NB4 (cell line): ENCODE measurements at regions not wholly inside any gene's neighbourhood (a gene's known extent, or its start where the extent isn't known, plus 50 kb on each side); places are given as distances from the start of the nearest gene placed in this dataset.

Source experiments
- DNase-seq: peaks from one replicate; pipeline ENCODE4 v3.0.0; 2010; ENCODE audit warnings: low read depth
- H3K4me3 ChIP-seq: one replicate; pipeline ENCODE4 v1.5.1; 2011; ENCODE audit warnings: mild to moderate bottlenecking, low read depth, low read length, moderate library complexity
- CTCF ChIP-seq: IDR thresholded peaks from one replicate; pipeline ENCODE4 v1.5.1; 2012; ENCODE audit warnings: low read depth, low read length
- MAX ChIP-seq: IDR thresholded peaks from 2 replicates; pipeline ENCODE4 v1.6.1; 2011; ENCODE audit warnings: low read depth, low read length
- MYC ChIP-seq: IDR thresholded peaks from 2 replicates; pipeline ENCODE4 v1.6.1; 2011; ENCODE audit warnings: low read depth, low read length
- POLR2A ChIP-seq: IDR thresholded peaks from 2 replicates; pipeline ENCODE4 v1.6.1; 2011; ENCODE audit warnings: mild to moderate bottlenecking; ENCODE audit not compliant: insufficient read length; ENCODE audit errors: extremely low read depth

- TF ChIP-seq CTCF (no peak), MYC (no peak), POLR2A (no peak), MAX (no peak)
- no peak for DNase-seq
- H3K4me3 ChIP-seq = no peak overlapping the region
Observed at GRCh38 chr6:150698391-150698790, 98.7 kb downstream of the PLEKHG1 start.

GRCh38 chr6:150702675-150703074 is 103.0 kb downstream of the PLEKHG1 start:
- TF ChIP-seq MYC (no peak), CTCF (no peak), MAX (no peak), POLR2A (no peak)
- peak; percentile 37 for DNase-seq
- H3K4me3 ChIP-seq = no peak overlapping the region

GRCh38 chr6:150704447-150705192 is 104.9 kb downstream of the PLEKHG1 start:
- no peak for DNase-seq
- TF ChIP-seq MYC (no peak), MAX (no peak), CTCF (no peak), POLR2A (no peak)
- H3K4me3 ChIP-seq = no peak overlapping the region

GRCh38 chr6:150705392-150705791 is 105.7 kb downstream of the PLEKHG1 start:
- TF ChIP-seq CTCF (no peak), MYC (no peak), POLR2A (no peak), MAX (no peak)
- peak; percentile 23 for DNase-seq
- H3K4me3 ChIP-seq = no peak overlapping the region

GRCh38 chr6:150710236-150710635 is 110.6 kb downstream of the PLEKHG1 start:
- no peak for TF ChIP-seq CTCF
- no peak for TF ChIP-seq MAX
- TF ChIP-seq MYC = no peak
- TF ChIP-seq POLR2A = no peak
- DNase-seq = no peak
- H3K4me3 ChIP-seq = no peak overlapping the region

- no peak for TF ChIP-seq MAX
- TF ChIP-seq MYC = no peak
- no peak for TF ChIP-seq CTCF
- TF ChIP-seq POLR2A = no peak
- no peak overlapping the region for H3K4me3 ChIP-seq
Observed at GRCh38 chr6:150711061-150711460, 111.4 kb downstream of the PLEKHG1 start.

More at GRCh38 chr6:150711061-150711460, 111.4 kb downstream of the PLEKHG1 start:
- DNase-seq = no peak
